GM18511 (cell line): ENCODE measurements at regions not wholly inside any gene's neighbourhood (a gene's known extent, or its start where the extent isn't known, plus 50 kb on each side); places are given as distances from the start of the nearest gene placed in this dataset.
"Not testable (repeated sequence)": the region's sequence is repeated elsewhere in the genome, so short reads cannot be mapped to it uniquely, and the experiment has no call there.

Experiments
- ATAC-seq: cut with Tn5 transposase; IDR thresholded peaks from one replicate; pipeline ENCODE4 v1.9.1; 2021; ENCODE audit warnings: mild to moderate bottlenecking, moderate library complexity; ENCODE audit not compliant: unreplicated experiment

- no peak for ATAC-seq
Observed at GRCh38 chr21:16211339-16212303, 481.8 kb downstream of the USP25 start.

GRCh38 chr21:16213518-16213917 lies 483.7 kb downstream of the USP25 start:
- ATAC-seq = no peak

- no peak for ATAC-seq
Observed at GRCh38 chr21:16215193-16215592, 485.4 kb downstream of the USP25 start.

DNA sequence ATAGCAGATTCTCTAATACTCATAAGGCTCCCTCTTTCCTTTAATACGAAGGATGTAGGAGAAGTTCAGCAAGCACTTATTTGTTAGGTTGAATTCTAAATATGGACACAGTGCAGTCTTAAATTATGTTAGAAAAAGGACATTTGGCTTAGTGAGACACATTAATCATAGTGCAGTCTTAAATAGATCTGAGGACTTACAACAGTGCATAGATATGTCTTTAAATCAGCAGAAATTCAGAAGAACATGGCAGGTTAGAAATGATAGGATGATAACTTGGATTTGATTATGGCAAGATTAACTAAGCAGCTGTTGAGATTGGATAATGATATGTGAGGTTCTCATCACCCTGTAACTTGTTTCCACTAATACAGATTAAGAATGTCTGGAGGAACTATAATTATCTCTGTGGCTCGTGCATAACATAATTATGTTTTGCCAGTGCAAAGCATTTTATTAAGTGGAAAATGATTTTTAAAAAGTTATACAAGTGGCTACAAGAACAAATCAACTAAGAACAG lies 485.9 kb downstream of the USP25 start:
- ATAC-seq = no peak

GRCh38 chr21:16216288-16216962 lies 486.6 kb downstream of the USP25 start:
- no peak for ATAC-seq

GRCh38 chr21:16218682-16219343 lies 489.0 kb downstream of the USP25 start:
- no peak for ATAC-seq

DNA sequence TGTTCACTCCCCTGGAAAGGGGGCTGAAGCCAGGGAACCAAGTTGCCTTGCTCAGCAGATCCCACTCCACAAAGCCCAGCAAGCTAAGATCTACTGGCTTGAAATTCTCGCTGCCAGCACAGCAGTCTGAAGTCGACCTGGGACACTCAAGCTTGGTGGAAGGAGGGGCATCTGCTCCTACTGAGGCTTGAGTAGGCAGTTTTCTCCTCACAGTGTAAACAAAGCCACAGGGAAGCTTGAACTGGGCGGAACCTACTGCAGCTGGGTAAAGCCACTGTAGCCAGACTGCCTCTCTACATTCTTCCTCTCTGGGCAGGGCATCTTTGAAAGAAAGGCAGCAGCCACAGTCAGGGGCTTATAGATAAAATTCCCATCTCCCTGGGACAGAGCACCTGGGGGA lies 495.0 kb downstream of the USP25 start:
- ATAC-seq = not testable (repeated sequence)

GRCh38 chr21:16239659-16240265 lies 510.0 kb downstream of the USP25 start:
- no peak for ATAC-seq

DNA sequence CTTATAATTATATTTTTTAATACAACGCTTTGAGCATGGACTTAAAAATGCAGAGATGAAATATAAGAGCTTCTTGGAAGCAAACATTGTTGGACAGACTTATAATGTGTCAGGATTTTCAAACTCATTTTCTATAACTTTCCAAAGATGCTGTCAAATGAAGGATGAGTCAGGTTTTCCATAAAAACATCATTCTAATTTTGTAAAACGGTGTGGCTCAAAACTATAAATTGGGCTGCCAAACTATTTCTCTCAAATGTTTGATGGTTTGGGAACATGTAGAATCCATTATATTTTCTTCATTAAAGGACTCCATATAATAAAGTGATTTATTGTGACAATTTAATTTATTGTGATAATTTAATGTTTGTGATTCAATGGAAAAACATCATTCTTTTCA lies 511.2 kb downstream of the USP25 start:
- ATAC-seq = no peak

- ATAC-seq = no peak
Observed at GRCh38 chr21:16241479-16241963, 511.7 kb downstream of the USP25 start.

GRCh38 chr21:16243396-16243795 lies 513.6 kb downstream of the USP25 start:
- ATAC-seq = no peak

DNA sequence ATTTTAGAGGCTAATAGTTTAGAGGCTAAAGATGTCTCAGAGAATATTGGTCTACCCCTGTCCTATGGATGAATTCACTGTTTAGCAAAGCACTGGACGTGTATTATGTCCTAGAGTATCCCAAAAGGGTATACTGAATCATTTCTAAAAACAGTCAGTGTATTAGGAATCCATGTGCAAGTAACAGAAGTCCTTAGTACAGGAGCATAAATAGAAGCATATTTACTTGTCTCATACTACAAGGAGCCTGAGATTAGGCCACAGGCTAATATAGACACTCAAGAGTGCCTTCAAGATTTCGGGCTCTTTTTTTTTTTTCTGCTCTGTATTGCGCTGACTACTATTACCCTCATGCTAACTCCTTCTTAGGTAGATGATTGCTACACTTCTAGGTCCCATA lies 518.9 kb downstream of the USP25 start:
- ATAC-seq = no peak

GRCh38 chr21:16250273-16250672 lies 520.5 kb downstream of the USP25 start:
- ATAC-seq = no peak

- ATAC-seq = no peak
Observed at GRCh38 chr21:16258844-16259611, 529.2 kb downstream of the USP25 start.

DNA sequence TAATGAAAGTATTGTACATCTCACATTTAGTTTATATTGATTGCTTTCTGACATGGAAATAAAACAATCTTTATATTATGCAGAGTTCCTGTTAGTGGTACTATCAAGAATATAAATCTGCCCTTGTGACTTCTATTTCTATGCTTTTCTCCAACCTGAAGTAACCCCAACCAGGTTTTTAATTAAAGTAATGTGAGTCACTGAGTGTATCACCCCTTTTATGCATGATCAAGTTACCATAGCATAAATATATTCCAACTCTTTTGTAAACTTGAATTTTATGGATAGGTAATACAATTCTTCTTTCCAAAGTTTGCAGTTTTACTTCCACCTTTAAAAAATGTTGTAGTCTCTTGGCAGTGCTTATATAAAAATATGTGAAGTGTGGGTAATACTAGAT lies 532.3 kb downstream of the USP25 start:
- ATAC-seq = no peak

DNA sequence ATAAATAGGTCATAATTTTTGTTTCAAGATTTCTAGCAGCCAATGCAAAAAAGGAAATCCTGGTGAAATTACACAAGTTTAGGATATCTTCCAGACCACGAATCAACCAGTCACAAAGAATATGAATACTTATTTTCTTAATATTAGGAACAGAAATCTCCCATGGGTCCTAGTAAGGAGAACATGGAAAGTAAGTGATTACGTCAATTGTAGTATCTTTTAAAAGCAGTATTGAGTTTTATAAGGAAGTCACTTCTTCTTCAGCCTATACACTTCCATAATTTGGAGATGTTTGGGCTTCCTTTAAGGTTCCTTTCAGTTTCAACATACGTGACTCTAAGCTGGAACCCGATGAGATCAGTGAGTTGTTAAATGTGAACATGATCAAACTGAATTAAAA lies 534.5 kb downstream of the USP25 start:
- ATAC-seq = no peak

- no peak for ATAC-seq
Observed at GRCh38 chr21:16269476-16269875, 539.7 kb downstream of the USP25 start.

- ATAC-seq = no peak
Observed at GRCh38 chr21:16279731-16280581, 550.2 kb downstream of the USP25 start.

GRCh38 chr21:16280686-16281091 lies 550.9 kb downstream of the USP25 start:
- ATAC-seq = no peak
